ENCODE measurements at regions not wholly inside any gene's neighbourhood (a gene's known extent, or its start where the extent isn't known, plus 50 kb on each side); places are given as distances from the start of the nearest gene placed in this dataset.

- Histone ChIP-seq H4K20me1 (ENCODE audit: insufficient read depth, low read length) (no peaks in the 10 kb centered on the region), H3K4me1 (ENCODE audit: control insufficient read depth in 1 of 2, insufficient read depth in 2 of 2, low read length in 2 of 2) (peaks cover 0 to 9% of the 10 kb centered on the region in 2 donors), H3K27ac (ENCODE audit: low read depth in 1 of 2, low read length in 2 of 2) (no peak overlapping the region), H3K4me3 (replicated peaks in 1 of 3; ENCODE audit: low read depth in 2 of 3, low read length in 3 of 3) (no peak overlapping the region), H3K4me2 (replicated peaks; ENCODE audit: extremely low read depth, low read length, poor library complexity, severe bottlenecking) (no peak overlapping the region), H3K27me3 (ENCODE audit: control insufficient read depth in 2 of 2, insufficient read depth in 2 of 2, low read length in 2 of 2) (no peaks in the 10 kb centered on the region), H3K9ac (ENCODE audit: insufficient read depth, low read length, poor library complexity, severe bottlenecking) (no peak overlapping the region), H3K36me3 (replicated peaks in 1 of 2; ENCODE audit: control insufficient read depth in 1 of 2, insufficient read depth in 2 of 2, low read length in 2 of 2) (no peaks in the 10 kb centered on the region), H3K79me2 (ENCODE audit: insufficient read depth, low read length) (no peaks in the 10 kb centered on the region), H3K9me3 (replicated peaks in 1 of 2; ENCODE audit: control insufficient read depth in 1 of 2, insufficient read depth in 1 of 2, low read length in 2 of 2) (peaks cover 0 to 3% of the 10 kb centered on the region in 2 donors), H2AFZ (ENCODE audit: insufficient read depth, low read depth, low read length, poor library complexity, severe bottlenecking) (no peak overlapping the region)
- 70% methylated on average over 5 of the region's 5 CpGs for WGBS (ENCODE audit: insufficient coverage)
- Mint-ChIP-seq H3K4me3 (no peak overlapping the region), H3K27me3 (ENCODE audit: low read depth in 3 of 3) (no peaks in the 10 kb centered on the region), H3K27ac (no peak overlapping the region), H3K4me1 (peaks cover 8% of the 10 kb centered on the region), H3K36me3 (no peaks in the 10 kb centered on the region), H3K9me3 (peaks cover 0 to 4% (median 1%) of the 10 kb centered on the region in 7 donors)
- intact Hi-C loops (cut with micrococcal nuclease) = no loop called here
- no peak for TF ChIP-seq CTCF (IDR thresholded peaks at IDR 0.05)
- no peak for DNase-seq
Measured at GRCh38 chr12:19962192-19962591, 406.1 kb upstream of the PDE3A start.

GRCh38 chr12:19963972-19964371 lies 404.4 kb upstream of the PDE3A start:
- H3K27ac Mint-ChIP-seq = no peak overlapping the region
- WGBS (ENCODE audit: insufficient coverage) = 82% methylated on average over 3 of the region's 3 CpGs
- peaks cover 0 to 3% of the 10 kb centered on the region in 2 donors for H3K9me3 ChIP-seq (replicated peaks in 1 of 2; ENCODE audit: control insufficient read depth in 1 of 2, insufficient read depth in 1 of 2, low read length in 2 of 2)

More at GRCh38 chr12:19963972-19964371, 404.4 kb upstream of the PDE3A start:
- Mint-ChIP-seq H3K4me3 (no peak overlapping the region), H3K9me3 (peaks cover 0 to 4% (median 1%) of the 10 kb centered on the region in 7 donors), H3K36me3 (no peaks in the 10 kb centered on the region), H3K4me1 (peaks cover 13% of the 10 kb centered on the region), H3K27me3 (ENCODE audit: low read depth in 3 of 3) (no peaks in the 10 kb centered on the region)
- Histone ChIP-seq H3K27ac (ENCODE audit: low read depth in 1 of 2, low read length in 2 of 2) (no peak overlapping the region), H3K9ac (ENCODE audit: insufficient read depth, low read length, poor library complexity, severe bottlenecking) (no peak overlapping the region), H3K4me1 (ENCODE audit: control insufficient read depth in 1 of 2, insufficient read depth in 2 of 2, low read length in 2 of 2) (peaks cover 0 to 9% of the 10 kb centered on the region in 2 donors), H3K79me2 (ENCODE audit: insufficient read depth, low read length) (no peaks in the 10 kb centered on the region), H3K36me3 (replicated peaks in 1 of 2; ENCODE audit: control insufficient read depth in 1 of 2, insufficient read depth in 2 of 2, low read length in 2 of 2) (no peaks in the 10 kb centered on the region), H3K4me2 (replicated peaks; ENCODE audit: extremely low read depth, low read length, poor library complexity, severe bottlenecking) (no peak overlapping the region), H3K4me3 (replicated peaks in 1 of 3; ENCODE audit: low read depth in 2 of 3, low read length in 3 of 3) (no peak overlapping the region), H2AFZ (ENCODE audit: insufficient read depth, low read depth, low read length, poor library complexity, severe bottlenecking) (no peak overlapping the region), H3K27me3 (ENCODE audit: control insufficient read depth in 2 of 2, insufficient read depth in 2 of 2, low read length in 2 of 2) (no peaks in the 10 kb centered on the region), H4K20me1 (ENCODE audit: insufficient read depth, low read length) (no peaks in the 10 kb centered on the region)
- no peak for TF ChIP-seq CTCF (IDR thresholded peaks at IDR 0.05)
- DNase-seq = no peak
- intact Hi-C loops (cut with micrococcal nuclease) = no loop called here
